ENCODE measurements at regions not wholly inside any gene's neighbourhood (a gene's known extent, or its start where the extent isn't known, plus 50 kb on each side); places are given as distances from the start of the nearest gene placed in this dataset.
"Not testable (repeated sequence)": the region's sequence is repeated elsewhere in the genome, so short reads cannot be mapped to it uniquely, and the experiment has no call there.

GRCh38 chr16:86945166-86945900 is 367.0 kb downstream of the FOXL1 start:
- no peak for DNase-seq

- DNase-seq, result no peak
Observed at GRCh38 chr16:86946396-86946795, 368.0 kb downstream of the FOXL1 start.

GRCh38 chr16:86946981-86947380 is 368.6 kb downstream of the FOXL1 start:
- no peak for DNase-seq

GRCh38 chr16:86948046-86948445 is 369.1 kb downstream of the C16orf95 start:
- no peak for DNase-seq

GRCh38 chr16:86949116-86949515 is 368.1 kb downstream of the C16orf95 start:
- DNase-seq, result no peak

- no peak for DNase-seq
Observed at GRCh38 chr16:86949630-86950029, 367.6 kb downstream of the C16orf95 start.

GRCh38 chr16:86951041-86951822 is 366.0 kb downstream of the C16orf95 start:
- DNase-seq, result no peak

- no peak for DNase-seq
Observed at GRCh38 chr16:86951831-86952598, 365.2 kb downstream of the C16orf95 start.

- DNase-seq, result no peak
Observed at GRCh38 chr16:86952769-86953168, 364.4 kb downstream of the C16orf95 start.

- DNase-seq, result no peak
Observed at GRCh38 chr16:86953631-86954391, 363.4 kb downstream of the C16orf95 start.

GRCh38 chr16:86955136-86955855 is 361.9 kb downstream of the C16orf95 start:
- DNase-seq, result no peak

GRCh38 chr16:86956437-86956836 is 360.8 kb downstream of the C16orf95 start:
- no peak for DNase-seq

- DNase-seq, result not testable (repeated sequence)
Observed at GRCh38 chr16:86957662-86958198, 359.5 kb downstream of the C16orf95 start.

- no peak for DNase-seq
Observed at GRCh38 chr16:86958423-86958822, 358.8 kb downstream of the C16orf95 start.

GRCh38 chr16:86959091-86959651 is 358.0 kb downstream of the C16orf95 start:
- no peak for DNase-seq

- no peak for DNase-seq
Observed at GRCh38 chr16:86959729-86960128, 357.5 kb downstream of the C16orf95 start.

- no peak for DNase-seq
Observed at GRCh38 chr16:86960266-86960665, 356.9 kb downstream of the C16orf95 start.

- DNase-seq, result no peak
Observed at GRCh38 chr16:86961171-86961601, 356.0 kb downstream of the C16orf95 start.

- DNase-seq, result no peak
Observed at GRCh38 chr16:86962259-86962658, 354.9 kb downstream of the C16orf95 start.

- DNase-seq, result no peak
Observed at GRCh38 chr16:86962913-86963312, 354.3 kb downstream of the C16orf95 start.

All from T-helper 1 cell (primary cell).